Common myeloid progenitor, CD34-positive (primary cell): ENCODE measurements at regions not wholly inside any gene's neighbourhood (a gene's known extent, or its start where the extent isn't known, plus 50 kb on each side); places are given as distances from the start of the nearest gene placed in this dataset.
"Not testable (repeated sequence)": the region's sequence is repeated elsewhere in the genome, so short reads cannot be mapped to it uniquely, and the experiment has no call there.

Source experiments
- CTCF ChIA-PET: fragments of 350-600 bp; sonication (Branson Sonifier 250); formaldehyde crosslinking; loops from one replicate; lab custom pipeline; 2021; ENCODE audit warnings: antibody characterized with exemption; lab: Charles Lee
- POLR2A ChIA-PET: fragments of 350-600 bp; sonication (Branson Sonifier 250); formaldehyde crosslinking; loops from one replicate; lab custom pipeline; 2021; ENCODE audit warnings: antibody characterized with exemption; lab: Charles Lee
- DNase-seq, 3 donors: peaks; one replicate each; pipeline versions ENCODE4 v3.0.0 to v3.0.0-alpha.2; 2013
- H3K27ac ChIP-seq, 2 experiments: 1 replicate in 1 of 2; 2 replicates in 1 of 2; pipeline ENCODE4 v1.7.0; 2013; ENCODE audit warnings: inconsistent platforms in 2 of 2, low read length in 2 of 2, mild to moderate bottlenecking in 2 of 2, low read depth in 1 of 2, moderate library complexity in 1 of 2; ENCODE audit not compliant: severe bottlenecking in 2 of 2, insufficient read depth in 1 of 2, poor library complexity in 1 of 2
- H3K27me3 ChIP-seq, 5 experiments: replicated peaks in 2 of 5; 1 replicate in 3 of 5; 2 replicates in 2 of 5; pipeline versions ENCODE4 v1.6.1 to v1.7.0; 2013; ENCODE audit warnings: low read length in 4 of 5, mild to moderate bottlenecking in 2 of 5, moderate library complexity in 2 of 5, inconsistent platforms in 1 of 5; ENCODE audit not compliant: insufficient read depth in 5 of 5, control insufficient read depth in 4 of 5
- H3K36me3 ChIP-seq, 4 experiments: 1 replicate in 2 of 4; 2 replicates in 2 of 4; pipeline versions ENCODE4 v1.6.1 to v1.7.0; 2013; ENCODE audit warnings: low read length in 3 of 4, control low read depth in 1 of 4, mild to moderate bottlenecking in 1 of 4; ENCODE audit not compliant: control insufficient read depth in 4 of 4, insufficient read depth in 4 of 4
- H3K4me1 ChIP-seq, 4 experiments: 1 replicate in 3 of 4; 2 replicates in 1 of 4; pipeline versions ENCODE4 v1.6.1 to v1.7.1; 2013; ENCODE audit warnings: low read length in 3 of 4, mild to moderate bottlenecking in 3 of 4, control low read depth in 1 of 4, inconsistent platforms in 1 of 4, moderate library complexity in 1 of 4; ENCODE audit not compliant: control insufficient read depth in 4 of 4, insufficient read depth in 4 of 4; ENCODE audit errors: control extremely low read depth in 1 of 4
- H3K4me3 ChIP-seq, 7 experiments: 1 replicate in 4 of 7; 2 replicates in 3 of 7; pipeline versions ENCODE4 v1.5.1 to v1.7.0; 2013; ENCODE audit warnings: mild to moderate bottlenecking in 7 of 7, low read length in 6 of 7, moderate library complexity in 6 of 7, inconsistent platforms in 2 of 7, low read depth in 2 of 7, control low read depth in 1 of 7; ENCODE audit not compliant: insufficient read depth in 4 of 7, control insufficient read depth in 1 of 7; ENCODE audit errors: extremely low read depth in 1 of 7
- H3K9me3 ChIP-seq, 5 experiments: 1 replicate in 4 of 5; 2 replicates in 1 of 5; pipeline versions ENCODE4 v1.6.1 to v1.7.1; 2013; ENCODE audit warnings: low read length in 4 of 5, mild to moderate bottlenecking in 2 of 5, inconsistent platforms in 1 of 5, low read depth in 1 of 5, moderate library complexity in 1 of 5; ENCODE audit not compliant: control insufficient read depth in 4 of 5, insufficient read depth in 2 of 5; ENCODE audit errors: control extremely low read depth in 1 of 5
- WGBS: methylation state at CpG from one replicate; pipeline ENCODE4 v1.1.5; 2013; ENCODE audit not compliant: insufficient coverage; 5-methylcytosine and 5-hydroxymethylcytosine counted together

- POLR2A ChIA-PET, result no interaction called here
These were observed 61.5 kb upstream of the SOX13 start for GRCh38 chr1:204011426-204011825.

GRCh38 chr1:204013052-204013451 is 59.9 kb upstream of the SOX13 start:
- POLR2A ChIA-PET, result no interaction called here
- H3K9me3 ChIP-seq, result peaks cover 0 to 6% (median 0%) of the 10 kb centered on the region in 5 experiments
- CTCF ChIA-PET, result interaction anchor here (1.1 to 1.3 kb wide), 2 partner anchors 13 to 116 kb away, joined by 3 read pairs; no protein-coding TSS in a partner anchor
- H3K4me1 ChIP-seq, result no peaks in the 10 kb centered on the region
- H3K27me3 ChIP-seq, result no peaks in the 10 kb centered on the region
- no peak overlapping the region for H3K27ac ChIP-seq
- no peak overlapping the region for H3K4me3 ChIP-seq
- H3K36me3 ChIP-seq, result no peaks in the 10 kb centered on the region
- WGBS, result 85% methylated on average over 8 of the region's 8 CpGs
- no peak for DNase-seq

More at GRCh38 chr1:204011426-204011825, 61.5 kb upstream of the SOX13 start:
- Histone ChIP-seq H3K4me1 (no peaks in the 10 kb centered on the region), H3K4me3 (no peak overlapping the region), H3K36me3 (no peaks in the 10 kb centered on the region), H3K27ac (no peak overlapping the region), H3K27me3 (no peaks in the 10 kb centered on the region), H3K9me3 (no peaks in the 10 kb centered on the region)
- CTCF ChIA-PET, result no interaction called here
- no peak for DNase-seq
- 100% methylated on average over 5 of the region's 5 CpGs for WGBS

GRCh38 chr1:204014336-204014735 is 58.6 kb upstream of the SOX13 start:
- 100% methylated on average over 1 of the region's 3 CpGs for WGBS
- no peaks in the 10 kb centered on the region for H3K4me1 ChIP-seq
- H3K27me3 ChIP-seq, result no peaks in the 10 kb centered on the region
- no peak overlapping the region for H3K4me3 ChIP-seq
- no peak overlapping the region for H3K27ac ChIP-seq
- ChIA-PET POLR2A (no interaction called here), CTCF (interaction anchor here (1.3 kb wide), 1 partner anchor 15 kb away, joined by 3 read pairs; no protein-coding TSS in a partner anchor)
- H3K36me3 ChIP-seq, result no peaks in the 10 kb centered on the region
- H3K9me3 ChIP-seq, result peaks cover 0 to 6% (median 0%) of the 10 kb centered on the region in 5 experiments
- no peak for DNase-seq

- DNase-seq, H3K36me3 ChIP-seq, H3K4me1 ChIP-seq, POLR2A ChIA-PET, H3K27ac ChIP-seq, H3K9me3 ChIP-seq, H3K27me3 ChIP-seq, H3K4me3 ChIP-seq: not testable (repeated sequence)
- 100% methylated on average over 3 of the region's 8 CpGs for WGBS
- CTCF ChIA-PET, result interaction anchor here (0.6 kb wide), 2 partner anchors 103 to 1127 kb away, joined by 3 read pairs; no protein-coding TSS in a partner anchor
These were observed 58.0 kb upstream of the SOX13 start for GRCh38 chr1:204014961-204015360.

- no peaks in the 10 kb centered on the region for H3K4me1 ChIP-seq
- H3K27me3 ChIP-seq, result peaks cover 0 to 3% (median 0%) of the 10 kb centered on the region in 5 experiments
- peaks cover 0 to 6% (median 0%) of the 10 kb centered on the region in 5 experiments for H3K9me3 ChIP-seq
- H3K36me3 ChIP-seq, result no peaks in the 10 kb centered on the region
- ChIA-PET CTCF (no interaction called here), POLR2A (no interaction called here)
- no peak overlapping the region for H3K4me3 ChIP-seq
- DNase-seq, result no peak
- 86% methylated on average over 1 of the region's 1 CpG for WGBS
- H3K27ac ChIP-seq, result no peak overlapping the region
These were observed 55.9 kb upstream of the SOX13 start for GRCh38 chr1:204017032-204017431.

- H3K4me3 ChIP-seq, result no peak overlapping the region
- POLR2A ChIA-PET, result no interaction called here
- WGBS, result 100% methylated on average over 1 of the region's 2 CpGs
- H3K36me3 ChIP-seq, result no peaks in the 10 kb centered on the region
- H3K9me3 ChIP-seq, result peaks cover 0 to 6% (median 0%) of the 10 kb centered on the region in 5 experiments
- H3K27me3 ChIP-seq, result peaks cover 0 to 3% (median 0%) of the 10 kb centered on the region in 5 experiments
- no peak for DNase-seq
- no peaks in the 10 kb centered on the region for H3K4me1 ChIP-seq
- CTCF ChIA-PET, result no interaction called here
- no peak overlapping the region for H3K27ac ChIP-seq
These were observed 54.5 kb upstream of the SOX13 start for GRCh38 chr1:204018460-204018859.
